Panc1 (cell line): ENCODE measurements at regions not wholly inside any gene's neighbourhood (a gene's known extent, or its start where the extent isn't known, plus 50 kb on each side); places are given as distances from the start of the nearest gene placed in this dataset.

Source experiments
- SIN3A ChIP-seq: IDR thresholded peaks from 2 replicates; pipeline ENCODE4 v1.6.1; 2012; ENCODE audit warnings: low read depth, mild to moderate bottlenecking, low read length, moderate library complexity, borderline replicate concordance; ENCODE audit not compliant: insufficient read depth
- TF ChIP-seq, protein P1 (sequence below): fragments of 450-650 bp; IDR thresholded peaks from 2 replicates; pipeline ENCODE4 v1.5.1; 2017; ENCODE audit warnings: mild to moderate bottlenecking
- TF ChIP-seq, protein P2 (sequence below), 2 experiments: IDR thresholded peaks; 2 replicates each; pipeline ENCODE4 v1.6.1; 2011 to 2012; ENCODE audit warnings: low read depth in 2 of 2, control low read depth in 1 of 2, low read length in 1 of 2, mild to moderate bottlenecking in 1 of 2, moderate library complexity in 1 of 2; ENCODE audit not compliant: insufficient read depth in 1 of 2

DNA sequence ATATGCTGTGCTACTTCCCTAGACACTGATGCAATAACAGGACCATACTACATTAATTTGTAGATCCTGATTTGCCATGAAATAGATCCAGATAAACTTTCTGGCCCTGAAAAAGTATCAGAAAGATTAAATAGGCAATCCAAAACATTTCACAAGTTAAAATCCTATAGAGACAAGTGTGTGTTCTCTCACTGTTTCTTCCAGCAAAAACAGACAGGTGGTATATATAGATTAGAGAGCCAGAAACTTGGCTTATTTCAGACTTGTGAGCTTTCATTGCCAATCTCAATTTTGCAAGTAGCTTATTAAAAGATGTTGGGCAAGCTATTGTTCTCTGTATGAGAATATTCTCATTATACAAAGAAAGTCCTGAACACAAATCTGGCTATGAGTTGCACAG is 289.1 kb upstream of the MANEA start:
- TF ChIP-seq, protein P1, sequence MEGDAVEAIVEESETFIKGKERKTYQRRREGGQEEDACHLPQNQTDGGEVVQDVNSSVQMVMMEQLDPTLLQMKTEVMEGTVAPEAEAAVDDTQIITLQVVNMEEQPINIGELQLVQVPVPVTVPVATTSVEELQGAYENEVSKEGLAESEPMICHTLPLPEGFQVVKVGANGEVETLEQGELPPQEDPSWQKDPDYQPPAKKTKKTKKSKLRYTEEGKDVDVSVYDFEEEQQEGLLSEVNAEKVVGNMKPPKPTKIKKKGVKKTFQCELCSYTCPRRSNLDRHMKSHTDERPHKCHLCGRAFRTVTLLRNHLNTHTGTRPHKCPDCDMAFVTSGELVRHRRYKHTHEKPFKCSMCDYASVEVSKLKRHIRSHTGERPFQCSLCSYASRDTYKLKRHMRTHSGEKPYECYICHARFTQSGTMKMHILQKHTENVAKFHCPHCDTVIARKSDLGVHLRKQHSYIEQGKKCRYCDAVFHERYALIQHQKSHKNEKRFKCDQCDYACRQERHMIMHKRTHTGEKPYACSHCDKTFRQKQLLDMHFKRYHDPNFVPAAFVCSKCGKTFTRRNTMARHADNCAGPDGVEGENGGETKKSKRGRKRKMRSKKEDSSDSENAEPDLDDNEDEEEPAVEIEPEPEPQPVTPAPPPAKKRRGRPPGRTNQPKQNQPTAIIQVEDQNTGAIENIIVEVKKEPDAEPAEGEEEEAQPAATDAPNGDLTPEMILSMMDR, result no peak
- TF ChIP-seq, protein P2, sequence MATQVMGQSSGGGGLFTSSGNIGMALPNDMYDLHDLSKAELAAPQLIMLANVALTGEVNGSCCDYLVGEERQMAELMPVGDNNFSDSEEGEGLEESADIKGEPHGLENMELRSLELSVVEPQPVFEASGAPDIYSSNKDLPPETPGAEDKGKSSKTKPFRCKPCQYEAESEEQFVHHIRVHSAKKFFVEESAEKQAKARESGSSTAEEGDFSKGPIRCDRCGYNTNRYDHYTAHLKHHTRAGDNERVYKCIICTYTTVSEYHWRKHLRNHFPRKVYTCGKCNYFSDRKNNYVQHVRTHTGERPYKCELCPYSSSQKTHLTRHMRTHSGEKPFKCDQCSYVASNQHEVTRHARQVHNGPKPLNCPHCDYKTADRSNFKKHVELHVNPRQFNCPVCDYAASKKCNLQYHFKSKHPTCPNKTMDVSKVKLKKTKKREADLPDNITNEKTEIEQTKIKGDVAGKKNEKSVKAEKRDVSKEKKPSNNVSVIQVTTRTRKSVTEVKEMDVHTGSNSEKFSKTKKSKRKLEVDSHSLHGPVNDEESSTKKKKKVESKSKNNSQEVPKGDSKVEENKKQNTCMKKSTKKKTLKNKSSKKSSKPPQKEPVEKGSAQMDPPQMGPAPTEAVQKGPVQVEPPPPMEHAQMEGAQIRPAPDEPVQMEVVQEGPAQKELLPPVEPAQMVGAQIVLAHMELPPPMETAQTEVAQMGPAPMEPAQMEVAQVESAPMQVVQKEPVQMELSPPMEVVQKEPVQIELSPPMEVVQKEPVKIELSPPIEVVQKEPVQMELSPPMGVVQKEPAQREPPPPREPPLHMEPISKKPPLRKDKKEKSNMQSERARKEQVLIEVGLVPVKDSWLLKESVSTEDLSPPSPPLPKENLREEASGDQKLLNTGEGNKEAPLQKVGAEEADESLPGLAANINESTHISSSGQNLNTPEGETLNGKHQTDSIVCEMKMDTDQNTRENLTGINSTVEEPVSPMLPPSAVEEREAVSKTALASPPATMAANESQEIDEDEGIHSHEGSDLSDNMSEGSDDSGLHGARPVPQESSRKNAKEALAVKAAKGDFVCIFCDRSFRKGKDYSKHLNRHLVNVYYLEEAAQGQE (IDR thresholded peaks at IDR 0.05; ENCODE audit: insufficient read depth in 1 of 2, low read depth in 2 of 2, low read length in 1 of 2), result no peak
- TF ChIP-seq SIN3A, result no peak
